GM12878 (cell line): ENCODE measurements at regions not wholly inside any gene's neighbourhood (a gene's known extent, or its start where the extent isn't known, plus 50 kb on each side); places are given as distances from the start of the nearest gene placed in this dataset.

Experiments used
- ATAC-seq: fragments of 200-7000 bp; cut with Tn5 transposase; 3 replicates; pipeline ENCODE4 v1.9.1; 2020; ENCODE audit warnings: mild to moderate bottlenecking, moderate library complexity
- BruUV-seq: library from RNA; stranded (reverse); fragments of 400-500 nt; replicated peaks from 2 replicates; lab custom pipeline; 2021; lab: Mats Ljungman, UMichigan
- CTCF ChIA-PET: fragments of 300-600 bp; sonication (Branson Sonifier 250); formaldehyde crosslinking; extraction: SDS; loops from one replicate; lab custom pipeline; 2021; ENCODE audit warnings: inconsistent platforms; lab: Yijun Ruan, JAX
- POLR2A ChIA-PET: fragments of 350-600 bp; formaldehyde crosslinking; extraction: SDS; loops from one replicate; lab custom pipeline; 2021; ENCODE audit warnings: inconsistent platforms; lab: Charles Lee
- RAD21 ChIA-PET: fragments of 300-600 bp; sonication (Branson Sonifier 250); formaldehyde crosslinking; loops from one replicate; lab custom pipeline; 2023; ENCODE audit warnings: antibody characterized with exemption; ENCODE audit not compliant: unreplicated experiment; lab: Charles Lee
- SMC1A ChIA-PET: fragments of 300-600 bp; sonication (Branson Sonifier 250); formaldehyde crosslinking; loops from one replicate; lab custom pipeline; 2023; ENCODE audit not compliant: unreplicated experiment, uncharacterized antibody; lab: Charles Lee
- DNase-seq: peaks from one replicate; pipeline ENCODE4 v3.0.0-alpha.2; 2011; ENCODE audit warnings: low read depth, low spot score
- FAIRE-seq: peaks from 3 replicates; lab custom pipeline; 2011; peaks lifted over from hg19 to GRCh38; lab: Jason Lieb, UNC
- H2AFZ ChIP-seq: 2 replicates; pipeline ENCODE4 v1.6.0; 2011; ENCODE audit warnings: low read depth, low read length, control low read depth; ENCODE audit not compliant: control insufficient read depth
- H3K27ac ChIP-seq: 2 replicates; pipeline ENCODE4 v1.5.1; 2011; ENCODE audit warnings: control low read depth; ENCODE audit not compliant: control insufficient read depth, insufficient read depth
- H3K27me3 ChIP-seq, 2 experiments: replicated peaks in 1 of 2; 2 replicates each; pipeline versions ENCODE4 v1.6.0 to v1.6.1; 2011; ENCODE audit warnings: low read length in 1 of 2; ENCODE audit not compliant: control insufficient read depth in 2 of 2, insufficient read depth in 2 of 2
- H3K36me3 ChIP-seq, 2 experiments: 2 replicates each; pipeline ENCODE4 v1.5.1; 2011; ENCODE audit warnings: low read length in 1 of 2; ENCODE audit not compliant: control insufficient read depth in 2 of 2, insufficient read depth in 2 of 2
- H3K4me1 ChIP-seq: 2 replicates; pipeline ENCODE4 v1.6.1; 2011; ENCODE audit warnings: mild to moderate bottlenecking, low read length, moderate library complexity, mixed read lengths; ENCODE audit not compliant: control insufficient read depth, insufficient read depth
- H3K4me2 ChIP-seq: 2 replicates; pipeline ENCODE4 v1.6.0; 2011; ENCODE audit warnings: control low read depth; ENCODE audit not compliant: control insufficient read depth, insufficient read depth
- H3K4me3 ChIP-seq: fragments of 200-600 bp; sonication (generic); 2 replicates; pipeline ENCODE4 v1.5.1; 2016
- H3K79me2 ChIP-seq: 2 replicates; pipeline ENCODE4 v1.6.0; 2011; ENCODE audit warnings: low read length; ENCODE audit not compliant: control insufficient read depth, insufficient read depth
- H3K9ac ChIP-seq: 2 replicates; pipeline ENCODE4 v1.8.0; 2011; ENCODE audit warnings: low read length, control low read depth, mixed read lengths; ENCODE audit not compliant: control insufficient read depth, insufficient read depth
- H3K9me3 ChIP-seq: replicated peaks from 3 replicates; pipeline ENCODE4 v1.5.1; 2011; ENCODE audit warnings: mild to moderate bottlenecking, low read length; ENCODE audit not compliant: control insufficient read depth, insufficient read depth
- H4K20me1 ChIP-seq: 2 replicates; pipeline ENCODE4 v1.6.0; 2011; ENCODE audit not compliant: control insufficient read depth, insufficient read depth
- ATF3 ChIP-seq: IDR thresholded peaks from 2 replicates; pipeline ENCODE4 v1.6.1; 2011; ENCODE audit warnings: low read depth, mild to moderate bottlenecking, low read length, moderate library complexity, borderline replicate concordance; ENCODE audit errors: extremely low read depth
- EP300 ChIP-seq, 2 experiments: fragments of 150-350 bp in 1 of 2; IDR thresholded peaks; 2 replicates each; pipeline ENCODE4 v1.6.1; 2011 to 2012; ENCODE audit warnings: low read depth in 2 of 2, low read length in 2 of 2, borderline replicate concordance in 1 of 2, improper control_type of control experiment in 1 of 2, inconsistent platforms in 1 of 2; ENCODE audit not compliant: control insufficient read depth in 1 of 2
- EZH2 ChIP-seq: IDR thresholded peaks from 2 replicates; pipeline ENCODE4 v1.6.1; 2012; ENCODE audit warnings: low read depth, mild to moderate bottlenecking, control low read depth, inconsistent platforms, low read length, borderline replicate concordance; ENCODE audit not compliant: control insufficient read depth
- FOXK2 ChIP-seq: fragments of 450-650 bp; IDR thresholded peaks from 2 replicates; pipeline ENCODE4 v1.6.1; 2017; ENCODE audit warnings: mild to moderate bottlenecking, moderate library complexity
- PKNOX1 ChIP-seq: fragments of 450-650 bp; IDR thresholded peaks from 2 replicates; pipeline ENCODE4 v1.6.1; 2016; ENCODE audit warnings: mild to moderate bottlenecking
- POLR2A ChIP-seq: IDR thresholded peaks from 2 replicates; pipeline ENCODE4 v1.6.1; 2011; ENCODE audit warnings: low read depth, mild to moderate bottlenecking, low read length
- RBBP5 ChIP-seq: fragments of 200-600 bp; sonication (generic); conservative IDR thresholded peaks from 2 replicates; pipeline ENCODE4 v1.6.1; 2016
- TCF12 ChIP-seq: IDR thresholded peaks from 2 replicates; pipeline ENCODE4 v1.6.1; 2011; ENCODE audit warnings: low read depth, mild to moderate bottlenecking, low read length
- USF1 ChIP-seq: IDR thresholded peaks from 2 replicates; pipeline ENCODE4 v1.6.1; 2011; ENCODE audit warnings: borderline replicate concordance, low read depth, mild to moderate bottlenecking, moderate library complexity, mixed read lengths, low read length; ENCODE audit not compliant: insufficient read depth; ENCODE audit errors: extremely low read length
- ZBED1 ChIP-seq: IDR thresholded peaks from 2 replicates; pipeline ENCODE4 v1.6.1; 2016; ENCODE audit warnings: borderline replicate concordance
- ZNF24 ChIP-seq: fragments of 450-650 bp; IDR thresholded peaks from 2 replicates; pipeline ENCODE4 v1.6.1; 2017; ENCODE audit warnings: antibody characterized with exemption, mild to moderate bottlenecking
- in situ Hi-C: fragments of 300-500 bp; cut with MboI; formaldehyde crosslinking; loops from 9 replicates; pipeline ENCODE4 v1.14.3; 2018; ENCODE audit warnings: mixed read lengths
- intact Hi-C: fragments of 100-400 bp; cut with micrococcal nuclease; formaldehyde crosslinking; loops from one replicate; pipeline ENCODE4 v1.14.2; 2022; ENCODE audit not compliant: unreplicated experiment

GRCh38 chr5:145441228-145441627 lies 393.9 kb downstream of the PRELID2 start:
- intact Hi-C loops (no loop called here), in situ Hi-C loops (no loop called here)
- no peak for DNase-seq
- TF ChIP-seq EP300 (IDR thresholded peaks at IDR 0.05; ENCODE audit: borderline replicate concordance in 1 of 2, control insufficient read depth in 1 of 2, low read depth in 2 of 2, low read length in 2 of 2) (no peak), ZBED1 (no peak), FOXK2 (no peak), RBBP5 (no peak), TCF12 (no peak), POLR2A (no peak), PKNOX1 (no peak), USF1 (no peak), EZH2 (no peak), ZNF24 (no peak), ATF3 (no peak)
- ChIA-PET CTCF (no interaction called here), POLR2A (no interaction called here), RAD21 (no interaction called here), SMC1A (no interaction called here)
- BruUV-seq = no TSS peak
- Histone ChIP-seq H4K20me1 (no peaks in the 10 kb centered on the region), H3K36me3 (no peaks in the 10 kb centered on the region), H3K4me3 (no peak overlapping the region), H3K27me3 (no peaks in the 10 kb centered on the region), H3K4me2 (no peak overlapping the region), H3K4me1 (no peaks in the 10 kb centered on the region), H2AFZ (no peak overlapping the region), H3K79me2 (no peaks in the 10 kb centered on the region), H3K9ac (no peak overlapping the region), H3K27ac (no peak overlapping the region), H3K9me3 (no peaks in the 10 kb centered on the region)
- no peak for ATAC-seq
- FAIRE-seq = no peak
